HT-29 (cell line): ENCODE measurements at regions not wholly inside any gene's neighbourhood (a gene's known extent, or its start where the extent isn't known, plus 50 kb on each side); places are given as distances from the start of the nearest gene placed in this dataset.

ENCODE experiments used
- DNase-seq: peaks from one replicate; pipeline ENCODE4 v3.0.0-alpha.2; 2015; ENCODE audit warnings: low spot score

- DNase-seq: no peak
Measured at GRCh38 chr12:113521708-113522107, 50.0 kb upstream of the LHX5 start.
